Erythroblast (primary cell): ENCODE measurements at regions not wholly inside any gene's neighbourhood (a gene's known extent, or its start where the extent isn't known, plus 50 kb on each side); places are given as distances from the start of the nearest gene placed in this dataset.

ENCODE experiments used
- GATA1 ChIP-seq: IDR thresholded peaks from 2 replicates; pipeline ENCODE4 v1.6.1; 2011; ENCODE audit warnings: low read depth, mild to moderate bottlenecking, control low read depth, low read length, moderate library complexity
- POLR2A ChIP-seq: IDR thresholded peaks from 2 replicates; pipeline ENCODE4 v1.6.1; 2011; ENCODE audit warnings: mild to moderate bottlenecking, low read length

- TF ChIP-seq POLR2A (no peak), GATA1 (no peak)
Measured at GRCh38 chr15:38842226-38842625, 277.6 kb upstream of the RASGRP1 start.
